Esophagus muscularis mucosa (tissue), 3 donors: ENCODE measurements at regions not wholly inside any gene's neighbourhood (a gene's known extent, or its start where the extent isn't known, plus 50 kb on each side); places are given as distances from the start of the nearest gene placed in this dataset.

Experiments
- EP300 ChIP-seq: sonication (generic); formaldehyde crosslinking; IDR thresholded peaks from one replicate; pipeline ENCODE4 v1.6.1; 2017; ENCODE audit warnings: antibody characterized with exemption
- TF ChIP-seq, protein P1 (sequence below), 3 experiments: fragments of 200-600 bp in 2 of 3; fragments of 450-650 bp in 1 of 3; sonication (generic) in 2 of 3; IDR thresholded peaks; one replicate each; pipeline ENCODE4 v1.5.1; 2017 to 2019; ENCODE audit warnings: antibody characterized with exemption in 3 of 3, mild to moderate bottlenecking in 2 of 3, moderate library complexity in 1 of 3

DNA sequence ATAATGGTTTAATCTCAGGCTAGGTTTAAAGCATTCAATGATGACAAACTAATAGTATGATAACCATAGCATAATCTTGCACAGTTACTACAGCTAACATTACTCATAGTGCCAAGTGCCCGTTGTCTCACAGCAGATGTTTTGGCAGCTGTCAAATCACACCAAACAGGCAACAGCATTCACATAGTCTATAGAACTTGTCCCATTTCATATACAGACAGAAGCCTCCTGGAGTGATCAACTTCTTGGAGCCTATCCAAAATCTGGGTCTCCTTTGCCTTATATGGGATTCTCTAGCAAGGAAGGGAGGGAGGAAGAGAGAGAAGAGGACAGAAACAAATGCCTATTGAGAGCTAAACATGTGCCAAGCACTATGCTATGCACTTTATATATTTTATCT is 250.6 kb upstream of the ZP4 start:
- TF ChIP-seq EP300: no peak
- TF ChIP-seq, protein P1, sequence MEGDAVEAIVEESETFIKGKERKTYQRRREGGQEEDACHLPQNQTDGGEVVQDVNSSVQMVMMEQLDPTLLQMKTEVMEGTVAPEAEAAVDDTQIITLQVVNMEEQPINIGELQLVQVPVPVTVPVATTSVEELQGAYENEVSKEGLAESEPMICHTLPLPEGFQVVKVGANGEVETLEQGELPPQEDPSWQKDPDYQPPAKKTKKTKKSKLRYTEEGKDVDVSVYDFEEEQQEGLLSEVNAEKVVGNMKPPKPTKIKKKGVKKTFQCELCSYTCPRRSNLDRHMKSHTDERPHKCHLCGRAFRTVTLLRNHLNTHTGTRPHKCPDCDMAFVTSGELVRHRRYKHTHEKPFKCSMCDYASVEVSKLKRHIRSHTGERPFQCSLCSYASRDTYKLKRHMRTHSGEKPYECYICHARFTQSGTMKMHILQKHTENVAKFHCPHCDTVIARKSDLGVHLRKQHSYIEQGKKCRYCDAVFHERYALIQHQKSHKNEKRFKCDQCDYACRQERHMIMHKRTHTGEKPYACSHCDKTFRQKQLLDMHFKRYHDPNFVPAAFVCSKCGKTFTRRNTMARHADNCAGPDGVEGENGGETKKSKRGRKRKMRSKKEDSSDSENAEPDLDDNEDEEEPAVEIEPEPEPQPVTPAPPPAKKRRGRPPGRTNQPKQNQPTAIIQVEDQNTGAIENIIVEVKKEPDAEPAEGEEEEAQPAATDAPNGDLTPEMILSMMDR (IDR thresholded peaks at IDR 0.05): no peak
